ENCODE measurements at regions not wholly inside any gene's neighbourhood (a gene's known extent, or its start where the extent isn't known, plus 50 kb on each side); places are given as distances from the start of the nearest gene placed in this dataset.
A peak's percentile ranks its signal among the peaks of the same experiment; 100 is the strongest.

- no peak overlapping the region for H2BK120ac ChIP-seq (replicated peaks; ENCODE audit: low read depth, low read length)
- H3K27me3 ChIP-seq (replicated peaks in 1 of 4; ENCODE audit: control insufficient read depth in 3 of 4, extremely low read depth in 1 of 4, insufficient read depth in 3 of 4, low read length in 3 of 4): no peaks in the 10 kb centered on the region
- CTCF ChIA-PET (ENCODE audit: partially characterized antibody): interaction anchor here (1.2 kb wide), 1 partner anchor 12 kb away, joined by 3 read pairs; no protein-coding TSS in a partner anchor
- no peak overlapping the region for H2BK20ac ChIP-seq (ENCODE audit: low read length)
- DNase-seq (ENCODE audit: low read depth in 1 of 2, low spot score in 2 of 2): no peak
- no peaks in the 10 kb centered on the region for H3K36me3 ChIP-seq (ENCODE audit: control insufficient read depth in 2 of 4, insufficient read depth in 4 of 4, low read length in 3 of 4)
- H3K14ac ChIP-seq (ENCODE audit: insufficient read length): no peak overlapping the region
- no peak overlapping the region for H2BK15ac ChIP-seq (ENCODE audit: low read length)
- H3K23me2 ChIP-seq (ENCODE audit: low read depth, low read length): peaks cover 4% of the 10 kb centered on the region; the same call in 1 of the 2 replicates
- no peak overlapping the region for H2BK12ac ChIP-seq (ENCODE audit: low read depth, low read length)
- no peaks in the 10 kb centered on the region for H3K79me2 ChIP-seq (ENCODE audit: control insufficient read depth in 1 of 2, insufficient read depth in 2 of 2, low read length in 2 of 2)
- H3K4me2 ChIP-seq (ENCODE audit: insufficient read depth in 1 of 2, low read depth in 2 of 2, low read length in 2 of 2): no peak overlapping the region
- no peaks in the 10 kb centered on the region for H3K79me1 ChIP-seq (ENCODE audit: low read depth, low read length)
- H3K9ac ChIP-seq (replicated peaks in 1 of 4; ENCODE audit: extremely low read depth in 1 of 4, low read depth in 3 of 4, low read length in 3 of 4): no peak overlapping the region
- H3K4me1 ChIP-seq (replicated peaks in 1 of 4; ENCODE audit: control insufficient read depth in 3 of 4, insufficient read depth in 4 of 4, low read length in 3 of 4): no peaks in the 10 kb centered on the region
- H3K56ac ChIP-seq (replicated peaks; ENCODE audit: insufficient read length, low read depth, low read length): peak overlapping the region; percentile 43
- H3K9me3 ChIP-seq (ENCODE audit: insufficient read depth in 2 of 2, low read depth in 1 of 2, low read length in 1 of 2): no peaks in the 10 kb centered on the region
- no peak overlapping the region for H2AFZ ChIP-seq (ENCODE audit: low read length)
- no peak overlapping the region for H2AK5ac ChIP-seq (ENCODE audit: low read depth, low read length)
- H3K18ac ChIP-seq (ENCODE audit: extremely low read depth, low read length): no peak overlapping the region
- FAIRE-seq: no peak
- POLR2A ChIA-PET (ENCODE audit: partially characterized antibody): no interaction called here
- H3K23ac ChIP-seq (ENCODE audit: insufficient read length): no peak overlapping the region
- no peak overlapping the region for H2BK5ac ChIP-seq (ENCODE audit: low read depth, low read length)
- H3K27ac ChIP-seq (ENCODE audit: low read depth, low read length): no peak overlapping the region
- H4K91ac ChIP-seq (replicated peaks; ENCODE audit: insufficient read length, low read length): no peak overlapping the region
- no peak overlapping the region for H3K4ac ChIP-seq (replicated peaks; ENCODE audit: insufficient read length, low read depth, low read length)
- no peak overlapping the region for H4K8ac ChIP-seq (ENCODE audit: extremely low read depth, insufficient read depth, low read length)
- WGBS, 2 experiments (ENCODE audit: extremely low coverage in 1 of 2, insufficient coverage in 1 of 2, insufficient read length in 1 of 2, insufficient replicate concordance in 2 of 2, low coverage in 1 of 2, low lambda C conversion rate in 2 of 2, missing lambda C conversion rate in 1 of 2): 85 to 100% methylated on average over 1 of the region's 1 CpG
- H4K20me1 ChIP-seq (replicated peaks in 1 of 2; ENCODE audit: control insufficient read depth in 1 of 2, insufficient read depth in 2 of 2, low read length in 2 of 2): peaks cover 0 to 2% of the 10 kb centered on the region in 2 experiments
- H4K5ac ChIP-seq (ENCODE audit: insufficient read length, low read depth, low read length): no peak overlapping the region
- H3K4me3 ChIP-seq (ENCODE audit: extremely low read depth in 1 of 4, insufficient read depth in 2 of 4, low read depth in 3 of 4, low read length in 4 of 4): no peak overlapping the region
- TF ChIP-seq TAF1 (IDR thresholded peaks at IDR 0.05; ENCODE audit: low read depth, low read length) (no peak), NANOG (IDR thresholded peaks at IDR 0.05; ENCODE audit: insufficient read depth, low read depth, low read length, poor library complexity, severe bottlenecking) (no peak), SP2 (IDR thresholded peaks at IDR 0.05; ENCODE audit: low read length) (no peak), SIN3A (conservative IDR thresholded peaks at IDR 0.05 in 1 of 2, IDR thresholded peaks at IDR 0.05 in 1 of 2; ENCODE audit: low read depth in 1 of 2, low read length in 2 of 2) (no peak), ATF3 (IDR thresholded peaks at IDR 0.05; ENCODE audit: insufficient read depth, low read depth, low read length) (no peak), CBX5 (IDR thresholded peaks at IDR 0.05; ENCODE audit: low read depth, low read length) (no peak), POLR2A (IDR thresholded peaks at IDR 0.05; ENCODE audit: control extremely low read depth in 1 of 2, low read depth in 2 of 2, low read length in 2 of 2) (no peak), TCF12 (IDR thresholded peaks at IDR 0.05; ENCODE audit: low read depth, low read length) (no peak), CREB1 (IDR thresholded peaks at IDR 0.05) (no peak), EP300 (IDR thresholded peaks at IDR 0.05; ENCODE audit: borderline replicate concordance in 1 of 2, low read depth in 2 of 2, low read length in 2 of 2) (no peak), RAD21 (IDR thresholded peaks at IDR 0.05 in 1 of 2, conservative IDR thresholded peaks at IDR 0.05 in 1 of 2; ENCODE audit: low read depth in 2 of 2, low read length in 2 of 2) (no peak), HDAC2 (IDR thresholded peaks at IDR 0.05; ENCODE audit: borderline replicate concordance in 1 of 2, low read depth in 2 of 2, low read length in 2 of 2) (no peak), POU5F1 (IDR thresholded peaks at IDR 0.05; ENCODE audit: low read depth, low read length) (no peak), SAP30 (IDR thresholded peaks at IDR 0.05; ENCODE audit: insufficient read depth, insufficient replicate concordance, low read length) (no peak)
These were observed 301.7 kb downstream of the NSG2 start for GRCh38 chr5:174347183-174347582.
